ENCODE measurements at regions not wholly inside any gene's neighbourhood (a gene's known extent, or its start where the extent isn't known, plus 50 kb on each side); places are given as distances from the start of the nearest gene placed in this dataset.

DNA sequence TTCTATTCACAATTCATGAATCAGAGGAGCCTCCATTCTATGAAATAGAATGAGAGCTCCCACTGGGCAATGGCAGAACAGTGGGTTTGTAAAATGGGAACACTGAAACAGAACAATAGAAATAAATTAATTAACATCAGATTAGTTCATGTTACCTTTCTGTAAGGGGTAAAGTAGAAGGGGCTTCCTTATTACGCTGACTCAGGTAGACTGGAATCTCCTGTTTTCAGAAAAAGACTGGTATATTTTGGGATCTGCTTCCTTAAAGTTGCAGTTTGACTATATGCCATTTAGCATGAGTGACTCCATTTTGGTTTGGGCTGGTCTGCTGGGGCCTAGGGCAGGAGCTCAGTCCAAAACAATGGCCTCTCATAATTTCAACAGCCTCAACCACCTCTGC is 52.8 kb upstream of the ZFAND3 start:
- POLR2A ChIA-PET = interaction anchor here (0.5 kb wide), 1 partner anchor 367 kb away, joined by 4 read pairs; no protein-coding TSS in a partner anchor
- TF ChIP-seq CTCF (IDR thresholded peaks at IDR 0.05; ENCODE audit: control extremely low read depth, extremely low read depth, low read depth, missing control alignments) = no peak
- CTCF ChIA-PET = interaction anchor here (1.5 kb wide), 1 partner anchor 10 kb away, joined by 4 read pairs; no protein-coding TSS in a partner anchor
- no peak for DNase-seq (ENCODE audit: extremely low spot score)

DNA sequence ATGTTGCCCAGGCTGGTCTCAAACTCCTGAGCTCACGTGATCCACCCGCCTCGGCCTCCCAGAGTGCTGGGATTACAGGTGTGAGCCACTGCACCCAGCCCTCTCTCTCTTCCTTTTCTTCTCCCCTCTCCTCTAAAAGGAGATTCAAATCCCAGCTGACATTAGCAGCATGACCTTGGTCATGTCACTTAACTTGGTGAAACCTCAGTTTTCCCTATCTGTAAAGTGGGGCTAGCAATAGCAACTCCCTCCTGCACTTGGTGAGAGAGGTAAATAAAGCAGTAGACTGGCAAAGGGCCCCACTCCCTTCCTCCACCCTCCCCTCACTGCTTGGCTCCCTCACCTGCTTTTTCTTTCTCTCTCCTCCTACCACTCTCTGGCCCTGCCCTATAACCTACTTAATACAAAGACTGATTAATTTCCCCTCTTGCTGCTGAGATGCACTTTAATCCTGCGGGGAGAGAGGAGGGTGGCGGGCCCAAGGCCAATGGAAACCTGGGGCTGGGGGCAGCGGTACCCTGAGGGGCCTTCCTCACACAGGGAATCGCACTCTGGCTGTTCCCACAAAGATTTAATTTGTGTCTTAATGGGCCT is 54.2 kb upstream of the ZFAND3 start:
- no peak for TF ChIP-seq CTCF (IDR thresholded peaks at IDR 0.05; ENCODE audit: control extremely low read depth, extremely low read depth, low read depth, missing control alignments)
- DNase-seq (ENCODE audit: extremely low spot score) = no peak
- ChIA-PET CTCF (no interaction called here), POLR2A (no interaction called here)

DNA sequence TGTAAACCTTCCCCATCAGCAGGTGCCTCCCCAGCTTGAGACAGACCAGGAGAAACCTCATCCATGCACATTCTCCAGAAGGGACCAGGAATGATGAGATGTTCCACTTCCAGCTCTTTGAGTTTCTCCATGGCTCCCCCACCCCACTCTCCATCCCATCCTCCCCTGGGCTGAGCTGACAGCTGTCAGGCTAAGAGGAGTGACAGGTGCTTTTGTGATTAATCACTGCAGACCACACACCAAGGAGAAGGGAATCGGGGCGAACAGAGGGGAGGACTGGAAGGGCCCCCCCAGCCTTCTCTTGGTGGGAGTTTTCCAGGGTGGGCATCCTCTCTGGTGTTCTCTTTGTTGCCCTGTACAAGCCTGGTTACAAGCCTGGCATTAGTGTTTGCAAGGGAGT is 56.1 kb upstream of the ZFAND3 start:
- DNase-seq (ENCODE audit: extremely low spot score) = no peak
- TF ChIP-seq CTCF (IDR thresholded peaks at IDR 0.05; ENCODE audit: control extremely low read depth, extremely low read depth, low read depth, missing control alignments) = no peak
- CTCF ChIA-PET = no interaction called here
- POLR2A ChIA-PET = no interaction called here

- no peak for DNase-seq (ENCODE audit: extremely low spot score)
- ChIA-PET CTCF (no interaction called here), POLR2A (no interaction called here)
- no peak for TF ChIP-seq CTCF (IDR thresholded peaks at IDR 0.05; ENCODE audit: control extremely low read depth, extremely low read depth, low read depth, missing control alignments)
Measured at GRCh38 chr6:37762806-37763205, 56.7 kb upstream of the ZFAND3 start.

- ChIA-PET CTCF (interaction anchor here (1.3 to 1.8 kb wide), 2 partner anchors 19 to 30 kb away, joined by 3 to 4 read pairs; no protein-coding TSS in a partner anchor), POLR2A (no interaction called here)
- no peak for DNase-seq (ENCODE audit: extremely low spot score)
- no peak for TF ChIP-seq CTCF (IDR thresholded peaks at IDR 0.05; ENCODE audit: control extremely low read depth, extremely low read depth, low read depth, missing control alignments)
Measured at GRCh38 chr6:37761554-37762271, 57.8 kb upstream of the ZFAND3 start.

DNA sequence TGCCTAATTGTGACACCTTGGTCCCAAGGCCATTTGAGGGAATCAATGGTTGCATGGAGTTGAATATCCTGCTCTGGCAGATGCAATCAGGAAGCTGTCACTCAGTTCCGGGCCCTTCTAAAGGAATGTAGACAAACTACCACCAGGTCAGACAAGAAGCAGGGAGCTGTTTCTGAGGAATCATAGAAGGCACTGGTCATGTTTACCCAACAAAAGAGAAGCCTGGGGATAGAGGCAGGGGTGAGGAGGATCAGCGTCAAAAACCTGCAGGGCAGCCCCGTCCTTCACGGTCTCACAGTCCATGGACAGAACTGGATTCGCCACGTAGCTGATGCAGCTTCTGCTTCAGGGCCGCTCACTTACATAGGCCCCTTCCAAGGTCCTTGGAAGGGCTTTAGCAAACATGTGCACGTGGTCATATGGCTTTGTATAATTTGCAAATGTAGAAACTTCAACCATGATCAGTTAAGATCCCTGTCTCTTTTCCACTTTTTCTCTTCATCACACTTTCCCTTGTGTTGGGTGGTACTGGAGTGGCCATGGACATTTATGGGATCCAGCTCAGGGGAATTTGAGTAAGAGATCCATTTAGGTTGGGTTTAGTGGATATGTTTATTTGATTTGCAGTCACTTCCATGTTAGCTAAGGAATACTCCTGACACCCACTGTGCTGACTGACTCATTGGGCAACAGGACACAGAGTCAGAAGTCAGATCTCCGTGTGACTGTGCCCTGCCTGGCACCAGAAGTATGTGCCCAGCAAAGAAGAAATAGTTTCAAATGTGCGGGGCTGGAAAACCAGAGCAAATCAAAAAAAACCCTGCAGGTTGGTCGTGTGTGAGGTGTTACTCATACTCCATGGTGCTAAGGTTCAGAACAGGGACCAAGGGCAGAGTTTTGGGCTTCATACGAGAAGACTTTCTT is 60.0 kb upstream of the ZFAND3 start:
- no peak for DNase-seq (ENCODE audit: extremely low spot score)
- ChIA-PET CTCF (interaction anchor here (1.0 to 1.5 kb wide), 2 partner anchors 19 to 735 kb away, joined by 3 read pairs; no protein-coding TSS in a partner anchor), POLR2A (no interaction called here)
- TF ChIP-seq CTCF (IDR thresholded peaks at IDR 0.05; ENCODE audit: control extremely low read depth, extremely low read depth, low read depth, missing control alignments) = no peak
